ENCODE measurements at regions not wholly inside any gene's neighbourhood (a gene's known extent, or its start where the extent isn't known, plus 50 kb on each side); places are given as distances from the start of the nearest gene placed in this dataset.

GRCh38 chr2:16160281-16161084 is 220.1 kb downstream of the MYCN start:
- Histone ChIP-seq H3K4me2 (ENCODE audit: low read length) (no peak overlapping the region), H3K79me2 (no peaks in the 10 kb centered on the region), H3K36me3 (ENCODE audit: control insufficient read depth, insufficient read depth, low read length) (no peaks in the 10 kb centered on the region), H3K4me1 (no peaks in the 10 kb centered on the region), H3K9me3 (ENCODE audit: control insufficient read depth, low read length) (no peaks in the 10 kb centered on the region), H3K27ac (no peak overlapping the region), H3K4me3 (ENCODE audit: low read depth, low read length) (no peak overlapping the region), H2AFZ (no peak overlapping the region), H3K9ac (no peak overlapping the region), H3K27me3 (ENCODE audit: control insufficient read depth, insufficient read depth, low read length) (no peaks in the 10 kb centered on the region)
- no peak for TF ChIP-seq CTCF (IDR thresholded peaks at IDR 0.05)

GRCh38 chr2:16156411-16156810 is 216.1 kb downstream of the MYCN start:
- H3K79me2 ChIP-seq: no peaks in the 10 kb centered on the region
- no peak overlapping the region for H2AFZ ChIP-seq
- no peak overlapping the region for H3K4me2 ChIP-seq (ENCODE audit: low read length)
- H3K36me3 ChIP-seq (ENCODE audit: control insufficient read depth, insufficient read depth, low read length): no peaks in the 10 kb centered on the region
- no peaks in the 10 kb centered on the region for H3K4me1 ChIP-seq
- no peaks in the 10 kb centered on the region for H3K9me3 ChIP-seq (ENCODE audit: control insufficient read depth, low read length)
- TF ChIP-seq CTCF (IDR thresholded peaks at IDR 0.05): no peak
- no peak overlapping the region for H3K27ac ChIP-seq
- no peak overlapping the region for H3K4me3 ChIP-seq (ENCODE audit: low read depth, low read length)
- no peaks in the 10 kb centered on the region for H3K27me3 ChIP-seq (ENCODE audit: control insufficient read depth, insufficient read depth, low read length)
- no peak overlapping the region for H3K9ac ChIP-seq

- Histone ChIP-seq H3K4me3 (ENCODE audit: low read depth, low read length) (no peak overlapping the region), H2AFZ (no peak overlapping the region), H3K9ac (no peak overlapping the region), H3K36me3 (ENCODE audit: control insufficient read depth, insufficient read depth, low read length) (no peaks in the 10 kb centered on the region), H3K79me2 (no peaks in the 10 kb centered on the region), H3K4me1 (no peaks in the 10 kb centered on the region), H3K27ac (no peak overlapping the region), H3K27me3 (ENCODE audit: control insufficient read depth, insufficient read depth, low read length) (no peaks in the 10 kb centered on the region), H3K9me3 (ENCODE audit: control insufficient read depth, low read length) (no peaks in the 10 kb centered on the region), H3K4me2 (ENCODE audit: low read length) (no peak overlapping the region)
- no peak for TF ChIP-seq CTCF (IDR thresholded peaks at IDR 0.05)
These were observed 215.4 kb downstream of the MYCN start for GRCh38 chr2:16155766-16156165.

- H3K4me3 ChIP-seq (ENCODE audit: low read depth, low read length): no peak overlapping the region
- H3K36me3 ChIP-seq (ENCODE audit: control insufficient read depth, insufficient read depth, low read length): no peaks in the 10 kb centered on the region
- H2AFZ ChIP-seq: no peak overlapping the region
- no peaks in the 10 kb centered on the region for H3K79me2 ChIP-seq
- H3K9me3 ChIP-seq (ENCODE audit: control insufficient read depth, low read length): no peaks in the 10 kb centered on the region
- no peak for TF ChIP-seq CTCF (IDR thresholded peaks at IDR 0.05)
- no peaks in the 10 kb centered on the region for H3K27me3 ChIP-seq (ENCODE audit: control insufficient read depth, insufficient read depth, low read length)
- H3K4me2 ChIP-seq (ENCODE audit: low read length): no peak overlapping the region
- H3K9ac ChIP-seq: no peak overlapping the region
- H3K27ac ChIP-seq: no peak overlapping the region
- H3K4me1 ChIP-seq: no peaks in the 10 kb centered on the region
These were observed 215.0 kb downstream of the MYCN start for GRCh38 chr2:16155366-16155765.
